H9 (cell line): ENCODE measurements at regions not wholly inside any gene's neighbourhood (a gene's known extent, or its start where the extent isn't known, plus 50 kb on each side); places are given as distances from the start of the nearest gene placed in this dataset.
"Not testable (repeated sequence)": the region's sequence is repeated elsewhere in the genome, so short reads cannot be mapped to it uniquely, and the experiment has no call there.

Experiments used
- DNase-seq: peaks from one replicate; pipeline ENCODE4 v3.0.0-alpha.2; 2017
- H2AFZ ChIP-seq: one replicate; pipeline ENCODE4 v1.6.1; 2013; ENCODE audit warnings: mild to moderate bottlenecking, low read length, control low read depth, moderate library complexity
- H2AK5ac ChIP-seq: 2 replicates; pipeline ENCODE4 v1.6.1; 2013; ENCODE audit warnings: low read length, control low read depth, mixed read lengths; ENCODE audit not compliant: insufficient read length
- H2BK120ac ChIP-seq: one replicate; pipeline ENCODE4 v1.6.1; 2013; ENCODE audit warnings: low read depth, mild to moderate bottlenecking, low read length, control low read depth, inconsistent platforms; ENCODE audit not compliant: poor library complexity, severe bottlenecking
- H2BK12ac ChIP-seq: 2 replicates; pipeline ENCODE4 v1.6.1; 2013; ENCODE audit warnings: low read length, control low read depth, mixed read lengths, low read depth; ENCODE audit not compliant: insufficient read length
- H2BK15ac ChIP-seq: 2 replicates; pipeline ENCODE4 v1.6.1; 2013; ENCODE audit warnings: low read depth, low read length, control low read depth
- H2BK20ac ChIP-seq: one replicate; pipeline ENCODE4 v1.6.1; 2013; ENCODE audit warnings: low read depth, mild to moderate bottlenecking, low read length, control low read depth, inconsistent platforms; ENCODE audit not compliant: poor library complexity, severe bottlenecking
- H2BK5ac ChIP-seq: 2 replicates; pipeline ENCODE4 v1.6.1; 2013; ENCODE audit warnings: low read length, control low read depth, mixed read lengths; ENCODE audit not compliant: insufficient read length
- H3K14ac ChIP-seq: 2 replicates; pipeline ENCODE4 v1.6.1; 2013; ENCODE audit warnings: low read length, control low read depth; ENCODE audit not compliant: insufficient read depth
- H3K18ac ChIP-seq: 2 replicates; pipeline ENCODE4 v1.6.1; 2013; ENCODE audit warnings: low read depth, mild to moderate bottlenecking, mixed read lengths, low read length, control low read depth; ENCODE audit not compliant: insufficient read length
- H3K23ac ChIP-seq: 2 replicates; pipeline ENCODE4 v1.6.1; 2013; ENCODE audit warnings: low read length, control low read depth, mixed read lengths, low read depth; ENCODE audit not compliant: insufficient read length
- H3K23me2 ChIP-seq: 2 replicates; pipeline ENCODE4 v1.6.1; 2013; ENCODE audit warnings: low read depth, mild to moderate bottlenecking, mixed read lengths, low read length, control low read depth; ENCODE audit not compliant: insufficient read length, poor library complexity, severe bottlenecking
- H3K27ac ChIP-seq: 2 replicates; pipeline ENCODE4 v1.5.1; 2013; ENCODE audit warnings: low read length, control low read depth, mixed read lengths, low read depth; ENCODE audit not compliant: insufficient read length
- H3K27me3 ChIP-seq: 2 replicates; pipeline ENCODE4 v1.6.1; 2013; ENCODE audit warnings: low read length, control low read depth, inconsistent platforms; ENCODE audit not compliant: insufficient read depth
- H3K4ac ChIP-seq: 2 replicates; pipeline ENCODE4 v1.6.1; 2013; ENCODE audit warnings: low read depth, mild to moderate bottlenecking, control low read depth, inconsistent platforms, low read length, moderate library complexity
- H3K4me1 ChIP-seq: 2 replicates; pipeline ENCODE4 v1.6.1; 2013; ENCODE audit warnings: low read length, control low read depth, inconsistent platforms; ENCODE audit not compliant: insufficient read depth
- H3K4me2 ChIP-seq: 2 replicates; pipeline ENCODE4 v1.6.1; 2013; ENCODE audit warnings: low read length, control low read depth, mixed read lengths; ENCODE audit not compliant: insufficient read length, insufficient read depth
- H3K56ac ChIP-seq: 2 replicates; pipeline ENCODE4 v1.6.1; 2013; ENCODE audit warnings: low read depth, mild to moderate bottlenecking, mixed read lengths, low read length, control low read depth; ENCODE audit not compliant: insufficient read length
- H3K79me1 ChIP-seq: 2 replicates; pipeline ENCODE4 v1.6.1; 2013; ENCODE audit warnings: low read depth, mild to moderate bottlenecking, moderate library complexity, low read length, control low read depth, inconsistent platforms; ENCODE audit not compliant: insufficient read depth, poor library complexity, severe bottlenecking
- H3K79me2 ChIP-seq: 2 replicates; pipeline ENCODE4 v1.6.1; 2013; ENCODE audit warnings: low read length, control low read depth, inconsistent platforms; ENCODE audit not compliant: insufficient read depth
- H3K9ac ChIP-seq: 2 replicates; pipeline ENCODE4 v1.6.1; 2013; ENCODE audit warnings: low read length, control low read depth, mixed read lengths; ENCODE audit not compliant: insufficient read length; ENCODE audit errors: extremely low read depth
- H3K9me3 ChIP-seq: one replicate; pipeline ENCODE4 v1.6.1; 2013; ENCODE audit warnings: low read depth, low read length, inconsistent platforms; ENCODE audit not compliant: control insufficient read depth
- H3T11ph ChIP-seq: one replicate; pipeline ENCODE4 v1.6.1; 2013; ENCODE audit warnings: mild to moderate bottlenecking, low read length, control low read depth, inconsistent platforms
- H4K20me1 ChIP-seq: one replicate; pipeline ENCODE4 v1.6.1; 2013; ENCODE audit not compliant: control insufficient read depth, insufficient read length, insufficient read depth
- H4K5ac ChIP-seq: 2 replicates; pipeline ENCODE4 v1.6.1; 2013; ENCODE audit warnings: low read depth, mild to moderate bottlenecking, mixed read lengths, low read length, control low read depth; ENCODE audit not compliant: insufficient read length
- H4K8ac ChIP-seq: replicated peaks from 2 replicates; pipeline ENCODE4 v1.6.1; 2013; ENCODE audit warnings: low read length, control low read depth, mixed read lengths, low read depth; ENCODE audit not compliant: insufficient read length
- H4K91ac ChIP-seq: 2 replicates; pipeline ENCODE4 v1.6.1; 2013; ENCODE audit warnings: low read depth, mild to moderate bottlenecking, moderate library complexity, mixed read lengths, low read length, control low read depth; ENCODE audit not compliant: insufficient read length
- H3K27ac Mint-ChIP-seq, 3 experiments: 2 replicates in 2 of 3; 3 replicates in 1 of 3; pipeline ENCODE4 v1.8.0; 2020 to 2021; ENCODE audit warnings: mixed read lengths in 3 of 3, mild to moderate bottlenecking in 1 of 3, moderate library complexity in 1 of 3
- H3K27me3 Mint-ChIP-seq: 2 replicates; pipeline ENCODE4 v1.8.0; 2021; ENCODE audit warnings: low read depth, mild to moderate bottlenecking, moderate library complexity, mixed read lengths
- H3K36me3 Mint-ChIP-seq, 3 experiments: 2 replicates in 2 of 3; 3 replicates in 1 of 3; pipeline ENCODE4 v1.8.0; 2020 to 2021; ENCODE audit warnings: low read depth in 3 of 3, mixed read lengths in 3 of 3; ENCODE audit not compliant: insufficient read depth in 1 of 3
- H3K4me1 Mint-ChIP-seq, 2 experiments: 2 replicates each; pipeline ENCODE4 v1.8.0; 2020; ENCODE audit warnings: mixed read lengths in 2 of 2
- H3K4me3 Mint-ChIP-seq, 2 experiments: 2 replicates in 1 of 2; 3 replicates in 1 of 2; pipeline ENCODE4 v1.8.0; 2020 to 2021; ENCODE audit warnings: mild to moderate bottlenecking in 2 of 2, mixed read lengths in 2 of 2, moderate library complexity in 1 of 2
- H3K9me3 Mint-ChIP-seq, 2 experiments: 2 replicates in 1 of 2; 3 replicates in 1 of 2; pipeline ENCODE4 v1.8.0; 2020; ENCODE audit warnings: mild to moderate bottlenecking in 2 of 2, mixed read lengths in 2 of 2, moderate library complexity in 1 of 2
- WGBS: extraction: QIAGEN DNeasy Blood & Tissue Kit; methylation state at CpG from one replicate; pipeline ENCODE4 v1.1.7; 2013; ENCODE audit warnings: missing lambda C conversion rate, low lambda C conversion rate, mixed read lengths; ENCODE audit not compliant: insufficient read length; ENCODE audit errors: extremely low coverage; 5-methylcytosine and 5-hydroxymethylcytosine counted together

DNA sequence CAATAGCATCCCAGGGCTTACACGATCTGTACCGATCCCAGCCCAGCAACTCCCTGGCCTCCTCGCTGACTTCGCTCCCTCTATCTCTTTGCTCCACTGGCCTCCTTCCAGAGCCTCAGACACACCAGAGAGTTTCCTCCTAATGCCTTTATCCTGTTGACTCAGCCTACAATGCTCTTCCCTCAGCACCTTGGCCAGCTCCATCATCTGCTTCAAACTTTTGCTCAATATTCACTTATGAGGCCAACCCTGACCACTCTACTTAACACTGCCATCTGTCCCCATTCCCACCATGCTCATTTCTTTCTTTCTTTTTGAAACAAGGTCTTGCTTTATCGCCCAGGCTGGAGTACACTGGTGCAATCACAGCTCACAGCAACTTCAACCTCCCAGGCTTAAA lies 180.9 kb downstream of the CEP170 start:
- no CpG with 5 or more reads among the region's 5 CpGs for WGBS
- H3K4me1 Mint-ChIP-seq, H3K4me1 ChIP-seq, H2BK20ac ChIP-seq, H3K4me2 ChIP-seq, H3K27me3 ChIP-seq, H2BK5ac ChIP-seq, H4K20me1 ChIP-seq, H3K4ac ChIP-seq, H3K9ac ChIP-seq, H3K23ac ChIP-seq, H3K56ac ChIP-seq, H2AFZ ChIP-seq, H2BK12ac ChIP-seq, H3K27ac Mint-ChIP-seq, H3K18ac ChIP-seq, H3K36me3 Mint-ChIP-seq, H3K27ac ChIP-seq, H3K9me3 ChIP-seq, H3K27me3 Mint-ChIP-seq, H3K79me1 ChIP-seq, H3K9me3 Mint-ChIP-seq, H3K23me2 ChIP-seq, H3K14ac ChIP-seq, H4K8ac ChIP-seq, H4K5ac ChIP-seq, H3T11ph ChIP-seq, H2BK120ac ChIP-seq, H4K91ac ChIP-seq, H2AK5ac ChIP-seq, H2BK15ac ChIP-seq, H3K79me2 ChIP-seq, DNase-seq, H3K4me3 Mint-ChIP-seq: not testable (repeated sequence)

DNA sequence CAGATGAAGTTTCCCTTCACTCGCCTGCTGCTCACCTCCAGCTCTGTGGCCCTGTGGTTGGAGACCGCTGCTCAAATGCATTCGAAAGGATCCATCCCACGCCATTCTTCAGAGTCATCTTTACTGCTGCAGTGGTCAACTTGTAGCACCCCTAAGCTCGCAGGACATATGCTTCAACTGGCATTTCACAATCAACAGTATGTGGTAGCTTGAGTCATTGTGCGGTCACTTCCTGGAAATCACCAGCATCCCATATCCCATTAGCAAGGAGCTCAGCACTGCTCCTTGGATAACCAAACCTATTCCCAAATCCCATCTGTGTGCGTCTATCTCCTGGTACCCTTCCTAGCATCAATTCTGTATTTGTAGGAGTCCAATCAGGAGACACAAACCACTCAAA lies 188.0 kb downstream of the CEP170 start:
- not testable (repeated sequence) for H3K9ac ChIP-seq
- WGBS = no CpG with 5 or more reads among the region's 7 CpGs

More for the DNA sequence above, 188.0 kb downstream of the CEP170 start:
- H3K4me2 ChIP-seq, H4K5ac ChIP-seq, H2BK15ac ChIP-seq, H3K27me3 Mint-ChIP-seq, H3K23ac ChIP-seq, H3K4me3 Mint-ChIP-seq, H2BK12ac ChIP-seq, H3K36me3 Mint-ChIP-seq, H3K23me2 ChIP-seq, H3K27ac Mint-ChIP-seq, H3K27me3 ChIP-seq, H3K4me1 ChIP-seq, H2AFZ ChIP-seq, H3K79me1 ChIP-seq, H3K79me2 ChIP-seq, H4K20me1 ChIP-seq, H4K8ac ChIP-seq, H2BK20ac ChIP-seq, H3K9me3 Mint-ChIP-seq, H2BK120ac ChIP-seq, H3K14ac ChIP-seq, H3K18ac ChIP-seq, H3K9me3 ChIP-seq, H3K27ac ChIP-seq, H3K4me1 Mint-ChIP-seq, DNase-seq, H4K91ac ChIP-seq, H3K4ac ChIP-seq, H3K56ac ChIP-seq, H3T11ph ChIP-seq, H2BK5ac ChIP-seq, H2AK5ac ChIP-seq: not testable (repeated sequence)
